ENCODE measurements at regions not wholly inside any gene's neighbourhood (a gene's known extent, or its start where the extent isn't known, plus 50 kb on each side); places are given as distances from the start of the nearest gene placed in this dataset.

DNA sequence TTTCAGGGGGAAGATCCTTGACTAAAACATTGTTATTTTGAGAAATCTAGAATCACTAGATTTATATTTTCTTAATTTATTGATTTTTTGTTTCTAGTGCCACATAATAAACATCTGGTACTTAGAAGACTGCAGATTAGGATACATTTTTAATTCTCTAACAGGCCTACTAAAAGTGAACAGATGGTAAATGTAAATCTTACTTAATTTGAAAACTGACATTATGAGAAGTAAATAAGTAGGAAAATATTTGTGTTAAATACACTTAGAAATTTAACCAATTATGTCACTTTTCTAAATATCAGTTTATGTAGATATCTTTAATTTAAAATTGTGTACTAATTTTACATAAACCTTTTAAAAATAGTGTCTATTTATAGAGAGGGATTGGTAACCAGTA, 2255.6 kb upstream of the PCDH20 start:
- no peak overlapping the region for H3K4me2 ChIP-seq (ENCODE audit: low read depth, low read length)
- H4K8ac ChIP-seq (ENCODE audit: low read depth in 2 of 2, low read length in 2 of 2) = no peak overlapping the region
- no peak overlapping the region for H3K9ac ChIP-seq (ENCODE audit: low read depth, low read length)
- DNase-seq (no peak), ATAC-seq (ENCODE audit: low read depth) (no peak)
- H4K91ac ChIP-seq (ENCODE audit: insufficient read depth, low read depth, low read length) = no peak overlapping the region
- H3K27me3 ChIP-seq (ENCODE audit: control insufficient read depth, insufficient read depth, low read length) = no peaks in the 10 kb centered on the region
- dilution Hi-C loops (cut with HindIII; ENCODE audit: low sequenced_read_pairs, unreplicated experiment) (no loop called here), intact Hi-C loops (cut with micrococcal nuclease) (no loop called here), in situ Hi-C loops (cut with MboI; ENCODE audit: low sequenced_read_pairs) (no loop called here)
- H2AK9ac ChIP-seq (replicated peaks; ENCODE audit: low read depth, low read length, poor library complexity) = no peak overlapping the region
- ChIA-PET CTCF (no interaction called here), POLR2A (ENCODE audit: unreplicated experiment) (no interaction called here)
- H3K4ac ChIP-seq (ENCODE audit: low read depth, low read length) = no peak overlapping the region
- no peak overlapping the region for H3K18ac ChIP-seq (ENCODE audit: low read depth, low read length)
- no peak overlapping the region for H2AFZ ChIP-seq (replicated peaks; ENCODE audit: low read length, poor library complexity)
- BruUV-seq (replicated peaks) = no TSS peak
- H2AK5ac ChIP-seq (ENCODE audit: low read depth, low read length) = no peak overlapping the region
- H3K14ac ChIP-seq (replicated peaks; ENCODE audit: low read depth, low read length) = no peak overlapping the region
- H4K20me1 ChIP-seq (ENCODE audit: insufficient read depth, low read length) = no peaks in the 10 kb centered on the region
- H2BK120ac ChIP-seq (ENCODE audit: low read depth, low read length) = no peak overlapping the region
- no peak overlapping the region for H3K23ac ChIP-seq (ENCODE audit: low read depth, low read length)
- no peak overlapping the region for H3K27ac ChIP-seq (ENCODE audit: insufficient read depth, low read length)
- no peaks in the 10 kb centered on the region for H3K36me3 ChIP-seq (ENCODE audit: control insufficient read depth, insufficient read depth, low read length)
- H2BK5ac ChIP-seq (ENCODE audit: low read depth, low read length, poor library complexity, severe bottlenecking) = no peak overlapping the region
- H3K79me1 ChIP-seq (ENCODE audit: low read depth in 1 of 2, low read length in 2 of 2) = no peaks in the 10 kb centered on the region
- no peak overlapping the region for H3K4me3 ChIP-seq (ENCODE audit: insufficient read depth, low read depth, low read length)
- no peak overlapping the region for H4K5ac ChIP-seq (ENCODE audit: low read depth, low read length)
- no peaks in the 10 kb centered on the region for H3K9me1 ChIP-seq (ENCODE audit: insufficient read depth, low read length)
- TF ChIP-seq CEBPB (IDR thresholded peaks at IDR 0.05; ENCODE audit: low read depth, low read length) (no peak), RFX5 (IDR thresholded peaks at IDR 0.05; ENCODE audit: low read depth, low read length) (no peak), RAD21 (IDR thresholded peaks at IDR 0.05; ENCODE audit: low read length) (no peak), NFE2L2 (IDR thresholded peaks at IDR 0.05; ENCODE audit: low read depth, low read length) (no peak), MAZ (IDR thresholded peaks at IDR 0.05; ENCODE audit: borderline replicate concordance, low read depth, low read length) (no peak), FOS (IDR thresholded peaks at IDR 0.05; ENCODE audit: low read depth, low read length) (no peak), MAFK (IDR thresholded peaks at IDR 0.05; ENCODE audit: low read depth, low read length) (no peak)
- TF ChIP-seq, protein P1, sequence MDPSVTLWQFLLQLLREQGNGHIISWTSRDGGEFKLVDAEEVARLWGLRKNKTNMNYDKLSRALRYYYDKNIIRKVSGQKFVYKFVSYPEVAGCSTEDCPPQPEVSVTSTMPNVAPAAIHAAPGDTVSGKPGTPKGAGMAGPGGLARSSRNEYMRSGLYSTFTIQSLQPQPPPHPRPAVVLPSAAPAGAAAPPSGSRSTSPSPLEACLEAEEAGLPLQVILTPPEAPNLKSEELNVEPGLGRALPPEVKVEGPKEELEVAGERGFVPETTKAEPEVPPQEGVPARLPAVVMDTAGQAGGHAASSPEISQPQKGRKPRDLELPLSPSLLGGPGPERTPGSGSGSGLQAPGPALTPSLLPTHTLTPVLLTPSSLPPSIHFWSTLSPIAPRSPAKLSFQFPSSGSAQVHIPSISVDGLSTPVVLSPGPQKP (IDR thresholded peaks at IDR 0.05; ENCODE audit: borderline replicate concordance, low read depth, low read length) = no peak
- TF ChIP-seq, protein P2, sequence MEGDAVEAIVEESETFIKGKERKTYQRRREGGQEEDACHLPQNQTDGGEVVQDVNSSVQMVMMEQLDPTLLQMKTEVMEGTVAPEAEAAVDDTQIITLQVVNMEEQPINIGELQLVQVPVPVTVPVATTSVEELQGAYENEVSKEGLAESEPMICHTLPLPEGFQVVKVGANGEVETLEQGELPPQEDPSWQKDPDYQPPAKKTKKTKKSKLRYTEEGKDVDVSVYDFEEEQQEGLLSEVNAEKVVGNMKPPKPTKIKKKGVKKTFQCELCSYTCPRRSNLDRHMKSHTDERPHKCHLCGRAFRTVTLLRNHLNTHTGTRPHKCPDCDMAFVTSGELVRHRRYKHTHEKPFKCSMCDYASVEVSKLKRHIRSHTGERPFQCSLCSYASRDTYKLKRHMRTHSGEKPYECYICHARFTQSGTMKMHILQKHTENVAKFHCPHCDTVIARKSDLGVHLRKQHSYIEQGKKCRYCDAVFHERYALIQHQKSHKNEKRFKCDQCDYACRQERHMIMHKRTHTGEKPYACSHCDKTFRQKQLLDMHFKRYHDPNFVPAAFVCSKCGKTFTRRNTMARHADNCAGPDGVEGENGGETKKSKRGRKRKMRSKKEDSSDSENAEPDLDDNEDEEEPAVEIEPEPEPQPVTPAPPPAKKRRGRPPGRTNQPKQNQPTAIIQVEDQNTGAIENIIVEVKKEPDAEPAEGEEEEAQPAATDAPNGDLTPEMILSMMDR (conservative IDR thresholded peaks at IDR 0.05; ENCODE audit: low read depth, low read length) = no peak
- no peak overlapping the region for H2BK20ac ChIP-seq (ENCODE audit: low read depth, low read length)
- H3K4me1 ChIP-seq (ENCODE audit: control insufficient read depth, insufficient read depth, low read length) = no peaks in the 10 kb centered on the region; the same call in 1 of the 2 replicates
- no peaks in the 10 kb centered on the region for H3K9me3 ChIP-seq (ENCODE audit: control insufficient read depth, insufficient read depth, low read length)
- H2BK15ac ChIP-seq (ENCODE audit: low read depth, low read length) = no peak overlapping the region
- H3K56ac ChIP-seq (ENCODE audit: extremely low read depth, insufficient read depth, low read length) = no peak overlapping the region
